ENCODE measurements at regions not wholly inside any gene's neighbourhood (a gene's known extent, or its start where the extent isn't known, plus 50 kb on each side); places are given as distances from the start of the nearest gene placed in this dataset.
A peak's percentile ranks its signal among the peaks of the same experiment; 100 is the strongest.
"Not testable (repeated sequence)": the region's sequence is repeated elsewhere in the genome, so short reads cannot be mapped to it uniquely, and the experiment has no call there.

- Histone ChIP-seq H3K4me3 (no peak overlapping the region), H3K9me3 (no peaks in the 10 kb centered on the region), H3K4me1 (ENCODE audit: low read depth) (no peaks in the 10 kb centered on the region), H3K36me3 (ENCODE audit: low read depth) (no peaks in the 10 kb centered on the region)
- DNase-seq (no peak), ATAC-seq (no peak)
- intact Hi-C loops (cut with DNase I, micrococcal nuclease) = no loop called here
- no peak for TF ChIP-seq CTCF (IDR thresholded peaks at IDR 0.05)
These were observed 67.8 kb upstream of the UXS1 start for GRCh38 chr2:106261871-106262321.

GRCh38 chr2:106258859-106259258, 64.8 kb upstream of the UXS1 start:
- H3K9me3 ChIP-seq; intact Hi-C loops (cut with DNase I, micrococcal nuclease); ATAC-seq; H3K36me3 ChIP-seq (ENCODE audit: low read depth); H3K4me1 ChIP-seq (ENCODE audit: low read depth); H3K4me3 ChIP-seq; DNase-seq: not testable (repeated sequence)

GRCh38 chr2:106257830-106258229, 63.7 kb upstream of the UXS1 start:
- no peak for TF ChIP-seq CTCF (IDR thresholded peaks at IDR 0.05)
- ATAC-seq (no peak), DNase-seq (no peak)
- Histone ChIP-seq H3K4me3 (no peak overlapping the region), H3K4me1 (ENCODE audit: low read depth) (no peaks in the 10 kb centered on the region), H3K36me3 (ENCODE audit: low read depth) (no peaks in the 10 kb centered on the region), H3K9me3 (no peaks in the 10 kb centered on the region)
- intact Hi-C loops (cut with DNase I, micrococcal nuclease) = no loop called here

- Histone ChIP-seq H3K36me3 (ENCODE audit: low read depth) (no peaks in the 10 kb centered on the region), H3K4me3 (no peak overlapping the region), H3K9me3 (no peaks in the 10 kb centered on the region), H3K4me1 (ENCODE audit: low read depth) (no peaks in the 10 kb centered on the region)
- ATAC-seq = no peak
- no peak for TF ChIP-seq CTCF (IDR thresholded peaks at IDR 0.05)
- intact Hi-C loops (cut with DNase I, micrococcal nuclease) = no loop called here
- DNase-seq = no peak
These were observed 63.0 kb upstream of the UXS1 start for GRCh38 chr2:106257135-106257534.

- H3K9me3 ChIP-seq; DNase-seq; H3K4me1 ChIP-seq (ENCODE audit: low read depth); H3K4me3 ChIP-seq; H3K36me3 ChIP-seq (ENCODE audit: low read depth); intact Hi-C loops (cut with DNase I, micrococcal nuclease); ATAC-seq: not testable (repeated sequence)
These were observed 55.2 kb upstream of the UXS1 start for GRCh38 chr2:106249157-106249828.

- ATAC-seq (peak; percentile 77), DNase-seq (peak in 1 of 3 donors; percentile 66)
- H3K9me3 ChIP-seq; H3K36me3 ChIP-seq (ENCODE audit: low read depth); H3K4me1 ChIP-seq (ENCODE audit: low read depth); H3K4me3 ChIP-seq; intact Hi-C loops (cut with DNase I, micrococcal nuclease): not testable (repeated sequence)
These were observed 54.5 kb upstream of the UXS1 start for GRCh38 chr2:106248548-106249151.

Data from mucosa of descending colon (tissue), 3 donors.